ENCODE measurements at regions not wholly inside any gene's neighbourhood (a gene's known extent, or its start where the extent isn't known, plus 50 kb on each side); places are given as distances from the start of the nearest gene placed in this dataset.

- DNase-seq: no peak
Observed at GRCh38 chr3:117091676-117092075, 382.1 kb downstream of the TUSC7 start.

DNA sequence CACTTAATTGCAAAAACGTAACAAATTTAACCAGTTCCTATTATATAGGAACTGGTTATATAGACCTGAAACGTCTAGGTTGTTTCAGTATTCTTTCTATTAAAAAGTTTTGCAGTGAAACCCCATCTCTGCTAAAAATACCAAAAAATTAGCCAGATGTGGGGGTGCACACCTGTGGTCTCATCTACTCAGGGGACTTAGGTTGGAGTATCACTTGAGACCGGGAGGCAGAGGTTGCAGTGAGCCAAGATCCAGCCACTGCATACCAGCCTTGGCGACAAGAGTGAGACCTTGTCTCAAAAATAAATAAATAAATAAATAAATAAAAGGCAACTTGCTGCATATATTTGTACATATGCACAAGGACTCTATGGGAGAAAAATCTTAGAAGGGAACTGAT, 387.0 kb downstream of the TUSC7 start:
- DNase-seq: no peak

DNA sequence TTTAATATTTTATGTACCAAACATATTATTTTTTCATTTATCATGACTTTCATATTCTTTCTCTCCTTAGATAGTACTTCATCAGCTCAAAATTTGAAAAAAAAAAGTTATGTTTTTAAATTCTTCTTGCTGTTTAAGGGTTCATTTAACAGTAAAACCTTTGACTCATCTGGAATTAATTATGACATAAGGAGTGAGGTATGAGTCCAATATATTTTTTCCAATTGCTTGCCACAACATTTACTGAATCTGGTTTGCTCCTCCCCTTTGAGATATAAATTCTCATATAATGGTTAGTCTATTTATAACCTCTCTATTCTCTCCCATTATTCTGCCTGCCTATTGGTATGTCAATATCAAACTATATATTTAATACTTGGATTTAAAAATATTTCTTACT, 387.8 kb downstream of the TUSC7 start:
- DNase-seq: no peak

DNA sequence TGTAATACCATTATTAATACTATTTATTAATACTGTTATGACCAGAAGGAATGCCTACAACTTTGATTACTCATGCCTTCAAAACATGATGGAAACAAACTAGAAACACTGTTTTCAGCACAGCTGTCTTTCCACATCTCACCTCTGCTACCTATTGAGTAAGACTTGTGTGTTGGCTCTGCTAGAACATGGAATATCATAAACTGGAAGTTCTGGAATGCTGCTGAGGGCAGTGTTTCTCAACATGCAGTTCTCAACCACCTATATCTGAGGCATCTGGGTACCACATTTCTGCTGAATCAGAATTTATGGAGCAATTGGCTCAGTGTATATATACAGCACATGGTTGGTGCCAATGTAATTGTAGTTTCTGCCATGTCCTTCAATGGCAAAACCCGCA, 392.1 kb downstream of the TUSC7 start:
- DNase-seq: no peak

DNA sequence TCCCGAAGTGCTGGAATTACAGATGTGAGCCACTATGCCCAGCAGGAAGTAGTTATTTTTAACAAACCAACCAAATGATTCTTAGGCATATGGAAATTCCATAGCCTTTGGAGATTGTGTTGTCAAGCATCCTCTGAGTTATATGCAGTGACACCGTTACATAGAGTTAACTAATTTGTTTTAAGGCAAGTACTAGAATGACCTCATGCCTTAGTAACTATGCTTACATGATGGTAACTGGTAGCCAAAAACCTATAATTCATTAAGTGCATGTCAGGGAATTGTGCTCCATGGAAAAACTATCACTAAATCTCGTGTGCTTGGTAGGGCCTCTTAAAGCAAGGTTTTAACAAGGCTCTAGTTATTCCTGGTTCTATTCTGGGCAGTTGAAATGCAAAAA, 392.8 kb downstream of the TUSC7 start:
- DNase-seq: no peak

DNA sequence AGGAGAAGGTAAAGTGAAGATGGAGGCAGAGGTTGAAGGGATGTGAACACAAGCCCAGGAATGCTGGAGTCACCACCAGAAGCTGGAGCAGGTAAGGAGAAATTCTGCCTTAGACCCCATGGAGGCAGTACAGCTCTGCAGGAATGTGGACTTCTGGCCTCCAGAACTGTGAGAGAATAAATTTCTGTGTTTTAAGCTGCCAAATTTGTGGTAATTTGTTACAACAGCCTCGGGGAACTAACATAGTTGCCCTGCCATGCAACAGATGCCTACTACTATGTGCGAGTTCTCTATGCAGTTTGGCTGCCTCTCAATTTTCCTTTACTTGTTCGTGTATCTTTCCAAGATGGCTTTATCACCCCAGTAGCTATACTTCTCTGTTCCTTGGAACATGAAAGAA, 394.1 kb downstream of the TUSC7 start:
- no peak for DNase-seq

DNA sequence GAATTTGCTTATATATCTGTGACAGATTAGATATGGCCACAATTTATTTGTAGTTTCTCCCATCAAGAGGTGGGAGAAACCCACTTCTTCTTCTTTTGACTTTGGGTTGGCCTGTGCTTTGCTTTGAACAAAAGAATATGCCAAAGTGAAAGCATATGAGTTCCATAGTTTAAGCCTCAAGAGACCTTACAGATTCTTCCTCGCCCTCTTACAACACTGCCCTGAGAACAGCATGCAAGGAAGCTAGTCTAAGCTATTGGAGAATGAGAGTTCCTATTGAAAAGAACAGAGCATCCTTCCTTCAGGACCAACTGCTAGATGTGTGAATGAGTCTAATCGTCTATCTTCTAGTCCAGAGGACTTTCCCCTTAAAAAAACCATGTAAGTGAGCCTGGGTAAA, 394.8 kb downstream of the TUSC7 start:
- no peak for DNase-seq

DNA sequence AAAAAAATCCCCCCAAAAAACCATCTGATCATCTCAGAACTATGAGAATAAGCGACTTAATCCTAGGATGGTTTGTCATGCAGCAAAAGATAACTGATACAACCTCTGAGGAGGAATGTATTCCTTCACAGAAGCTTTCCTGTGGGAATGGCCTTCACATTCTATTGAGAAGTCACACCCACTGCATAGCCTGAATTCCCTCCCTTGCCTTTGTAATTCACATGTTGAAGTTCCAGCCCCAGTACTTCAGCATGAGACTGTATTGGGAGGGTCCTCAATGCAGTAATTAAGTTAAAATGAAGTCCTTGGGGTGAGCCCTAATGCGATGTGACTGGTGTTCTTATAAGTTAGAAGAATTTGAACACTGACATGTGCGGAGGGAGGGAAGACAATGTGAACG, 395.2 kb downstream of the TUSC7 start:
- DNase-seq: no peak

DNA sequence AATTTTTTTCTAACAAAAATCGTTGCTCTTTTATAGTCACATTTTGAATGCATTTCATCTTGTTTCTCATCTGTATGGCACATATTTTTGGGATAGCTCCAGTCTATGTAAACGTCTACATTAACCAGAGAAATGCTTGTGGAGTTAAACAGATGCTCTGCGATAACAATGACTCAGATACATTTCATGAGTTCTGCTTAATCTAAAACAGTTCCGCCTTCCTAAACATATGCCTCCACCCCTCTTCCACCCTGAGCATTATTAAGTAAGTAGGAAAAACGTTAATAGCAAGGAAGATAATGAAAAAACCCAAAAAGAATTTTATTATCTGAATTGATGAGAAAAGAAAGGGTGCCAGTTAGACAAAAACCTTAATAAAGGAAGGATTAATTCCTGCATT, 396.1 kb downstream of the TUSC7 start:
- no peak for DNase-seq

DNA sequence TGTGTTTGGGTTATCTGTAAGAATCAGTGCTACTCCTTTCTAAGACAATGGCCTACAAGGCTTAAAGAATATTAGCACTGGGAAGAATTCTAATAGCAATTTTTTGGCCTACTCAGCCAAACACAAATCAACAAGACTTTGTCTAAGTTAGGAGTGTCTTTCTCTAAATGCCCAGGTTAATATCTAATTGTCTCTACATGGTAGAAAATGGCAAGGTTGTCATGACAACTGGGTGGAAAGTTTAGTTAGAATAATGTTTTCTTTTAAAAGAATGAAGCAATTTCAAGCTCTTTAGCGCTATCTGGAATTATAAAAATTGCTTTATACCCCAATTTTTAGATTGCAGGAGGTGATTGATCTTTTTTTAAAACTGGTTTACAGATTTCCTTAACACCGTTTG, 396.8 kb downstream of the TUSC7 start:
- DNase-seq: no peak

GRCh38 chr3:117107946-117108345, 398.4 kb downstream of the TUSC7 start:
- no peak for DNase-seq

GRCh38 chr3:117109178-117109577, 399.6 kb downstream of the TUSC7 start:
- no peak for DNase-seq

GRCh38 chr3:117114517-117115265, 405.1 kb downstream of the TUSC7 start:
- DNase-seq: no peak

- no peak for DNase-seq
Observed at GRCh38 chr3:117117188-117117936, 407.8 kb downstream of the TUSC7 start.

DNA sequence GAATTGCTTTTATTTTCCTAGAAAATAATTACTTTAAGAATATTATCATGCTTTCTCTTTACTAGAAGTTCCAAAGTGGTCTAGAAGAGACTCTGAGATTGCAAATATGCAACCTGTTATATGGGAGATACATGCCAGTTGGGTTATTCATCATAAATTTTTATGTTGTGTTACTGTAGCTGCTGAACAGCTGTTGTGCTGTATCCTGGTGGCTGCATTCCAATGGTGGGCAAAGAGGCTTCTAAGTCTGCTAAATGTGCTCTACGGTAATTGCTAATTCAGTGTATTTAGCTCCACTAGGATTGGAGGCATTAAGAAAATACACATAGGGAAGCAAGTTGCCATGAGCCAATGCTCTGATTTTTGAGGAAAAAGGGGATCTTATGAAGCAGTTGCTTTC, 409.0 kb downstream of the TUSC7 start:
- DNase-seq: no peak

DNA sequence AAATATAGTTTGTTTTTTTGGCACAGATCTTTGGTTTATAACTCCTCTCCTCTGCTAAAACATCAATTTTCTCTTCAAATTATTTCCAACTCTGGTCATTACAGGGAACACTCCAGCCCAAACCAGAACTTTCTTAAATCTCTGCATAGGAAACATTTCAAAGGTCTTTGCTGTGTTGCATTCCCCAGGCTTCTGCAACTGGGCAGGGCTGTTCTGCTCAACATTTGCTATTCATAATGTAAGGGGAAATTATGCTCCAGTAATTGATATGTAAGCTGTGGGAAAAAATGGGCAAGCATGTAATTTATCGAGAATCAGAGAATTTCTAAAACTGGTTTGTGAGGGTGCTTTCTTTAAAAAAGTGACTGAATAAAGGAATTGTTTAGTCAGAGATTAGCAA, 410.4 kb downstream of the TUSC7 start:
- no peak for DNase-seq

DNA sequence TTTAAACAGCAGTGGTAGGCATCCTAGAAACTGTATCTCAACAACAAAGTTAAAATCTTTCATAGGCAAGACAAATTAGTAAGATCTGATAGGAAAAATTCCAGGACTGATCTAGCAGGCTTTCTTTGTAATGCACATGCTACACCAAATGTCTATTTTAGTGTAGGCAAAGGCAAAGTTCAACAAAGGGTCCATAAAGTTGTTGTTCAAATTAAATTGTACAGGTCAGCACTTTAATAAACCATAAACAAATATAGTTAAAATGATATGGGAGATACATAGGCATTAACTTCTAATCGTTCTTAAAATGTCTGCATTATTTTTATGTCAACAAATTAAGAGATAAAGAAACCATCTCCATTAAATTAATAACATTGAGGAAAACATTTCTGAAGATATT, 413.0 kb downstream of the TUSC7 start:
- no peak for DNase-seq

- no peak for DNase-seq
Observed at GRCh38 chr3:117126460-117126859, 416.9 kb downstream of the TUSC7 start.

- no peak for DNase-seq
Observed at GRCh38 chr3:117126946-117127546, 417.5 kb downstream of the TUSC7 start.

- DNase-seq: no peak
Observed at GRCh38 chr3:117128133-117128532, 418.6 kb downstream of the TUSC7 start.

GRCh38 chr3:117128872-117129271, 419.3 kb downstream of the TUSC7 start:
- DNase-seq: no peak

GRCh38 chr3:117129516-117129915, 419.9 kb downstream of the TUSC7 start:
- no peak for DNase-seq

GRCh38 chr3:117130222-117130621, 420.6 kb downstream of the TUSC7 start:
- DNase-seq: no peak

GRCh38 chr3:117131259-117131658, 421.7 kb downstream of the TUSC7 start:
- DNase-seq: no peak
